Islet of Langerhans (tissue), 1 donor: ENCODE measurements at regions not wholly inside any gene's neighbourhood (a gene's known extent, or its start where the extent isn't known, plus 50 kb on each side); places are given as distances from the start of the nearest gene placed in this dataset.
A peak's percentile ranks its signal among the peaks of the same experiment; 100 is the strongest.
"Not testable (repeated sequence)": the region's sequence is repeated elsewhere in the genome, so short reads cannot be mapped to it uniquely, and the experiment has no call there.

Experiments
- FAIRE-seq: peaks from one replicate; lab custom pipeline; 2011; peaks lifted over from hg19 to GRCh38; lab: Jason Lieb, UNC

- no peak for FAIRE-seq
These were observed 176.5 kb downstream of the NUFIP1 start for GRCh38 chr13:44812818-44813217.

GRCh38 chr13:44810061-44810840, 179.0 kb downstream of the NUFIP1 start:
- no peak for FAIRE-seq

- no peak for FAIRE-seq
These were observed 180.1 kb downstream of the NUFIP1 start for GRCh38 chr13:44809190-44809589.

- no peak for FAIRE-seq
These were observed 181.1 kb downstream of the NUFIP1 start for GRCh38 chr13:44808185-44808584.

GRCh38 chr13:44807449-44808034, 181.7 kb downstream of the NUFIP1 start:
- FAIRE-seq, result no peak

GRCh38 chr13:44806826-44807225, 182.4 kb downstream of the NUFIP1 start:
- FAIRE-seq, result no peak

- FAIRE-seq, result no peak
These were observed 183.7 kb downstream of the NUFIP1 start for GRCh38 chr13:44805585-44805984.

- FAIRE-seq, result no peak
These were observed 185.9 kb downstream of the NUFIP1 start for GRCh38 chr13:44803390-44803789.

- no peak for FAIRE-seq
These were observed 186.8 kb downstream of the NUFIP1 start for GRCh38 chr13:44802491-44802890.

GRCh38 chr13:44801990-44802389, 187.3 kb downstream of the NUFIP1 start:
- no peak for FAIRE-seq

GRCh38 chr13:44800626-44801025, 188.6 kb downstream of the NUFIP1 start:
- FAIRE-seq, result no peak

GRCh38 chr13:44797685-44798084, 191.6 kb downstream of the NUFIP1 start:
- FAIRE-seq, result peak; percentile 27

- no peak for FAIRE-seq
These were observed 192.4 kb downstream of the NUFIP1 start for GRCh38 chr13:44796597-44797490.

GRCh38 chr13:44796039-44796438, 193.2 kb downstream of the NUFIP1 start:
- not testable (repeated sequence) for FAIRE-seq

GRCh38 chr13:44795176-44795575, 194.1 kb downstream of the NUFIP1 start:
- FAIRE-seq, result no peak

GRCh38 chr13:44792096-44792495, 197.2 kb downstream of the NUFIP1 start:
- no peak for FAIRE-seq

GRCh38 chr13:44790289-44790688, 199.0 kb downstream of the NUFIP1 start:
- no peak for FAIRE-seq

- FAIRE-seq, result no peak
These were observed 201.7 kb downstream of the NUFIP1 start for GRCh38 chr13:44787617-44788016.

GRCh38 chr13:44786756-44787155, 202.5 kb downstream of the NUFIP1 start:
- no peak for FAIRE-seq

- FAIRE-seq, result no peak
These were observed 203.9 kb downstream of the NUFIP1 start for GRCh38 chr13:44785401-44785800.

- FAIRE-seq, result no peak
These were observed 204.6 kb downstream of the NUFIP1 start for GRCh38 chr13:44784708-44785080.

- FAIRE-seq, result no peak
These were observed 205.1 kb downstream of the NUFIP1 start for GRCh38 chr13:44783994-44784707.
